ENCODE measurements at regions not wholly inside any gene's neighbourhood (a gene's known extent, or its start where the extent isn't known, plus 50 kb on each side); places are given as distances from the start of the nearest gene placed in this dataset.

DNA sequence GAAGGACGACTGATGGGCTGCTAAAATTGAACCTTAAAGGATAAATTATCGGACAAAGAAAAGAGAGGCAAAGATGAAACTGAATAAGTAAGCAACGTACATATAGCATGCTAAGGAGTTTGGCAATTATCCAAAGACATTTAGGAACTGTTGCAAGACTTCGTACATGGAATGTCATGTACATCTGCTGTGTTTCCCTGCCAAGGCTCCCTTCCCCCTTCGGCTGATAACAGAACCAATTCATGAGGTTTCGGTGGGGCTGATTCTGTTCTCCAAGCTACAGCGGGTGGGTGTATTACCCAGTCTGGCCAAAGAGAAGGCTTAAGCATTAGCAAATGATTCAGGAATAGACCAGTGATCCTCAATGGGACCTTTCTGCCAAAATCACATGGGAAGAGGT, 190.9 kb upstream of the FREM1 start:
- no peaks in the 10 kb centered on the region for H4K20me1 ChIP-seq (ENCODE audit: control insufficient read depth, extremely low read depth, insufficient read depth, low read length)
- H3K9ac ChIP-seq (ENCODE audit: control insufficient read depth, extremely low read depth, insufficient read depth, low read length), result no peak overlapping the region
- H3K4me2 ChIP-seq (ENCODE audit: control insufficient read depth, extremely low read depth, insufficient read depth, low read depth, low read length), result no peak overlapping the region
- no peak overlapping the region for H2AFZ ChIP-seq (ENCODE audit: control insufficient read depth, low read length)
- FAIRE-seq (no peak), DNase-seq (ENCODE audit: low read depth, low spot score) (no peak)
- no peak overlapping the region for H3K4me3 ChIP-seq (ENCODE audit: control insufficient read depth in 2 of 3, extremely low read depth in 1 of 3, insufficient read depth in 2 of 3, low read depth in 1 of 3, low read length in 3 of 3)
- no peaks in the 10 kb centered on the region for H3K36me3 ChIP-seq (ENCODE audit: control insufficient read depth in 2 of 2, extremely low read depth in 1 of 2, insufficient read depth in 2 of 2, low read length in 2 of 2)
- no peak overlapping the region for H3K27ac ChIP-seq (ENCODE audit: control insufficient read depth, insufficient read depth, low read length)
- no peaks in the 10 kb centered on the region for H3K9me1 ChIP-seq (ENCODE audit: control insufficient read depth, extremely low read depth, insufficient read depth, low read length)
- H3K27me3 ChIP-seq (ENCODE audit: control insufficient read depth, extremely low read depth, insufficient read depth, low read length), result no peaks in the 10 kb centered on the region
- no peak for TF ChIP-seq EZH2 (IDR thresholded peaks at IDR 0.05; ENCODE audit: low read length)
- TF ChIP-seq, protein P1, sequence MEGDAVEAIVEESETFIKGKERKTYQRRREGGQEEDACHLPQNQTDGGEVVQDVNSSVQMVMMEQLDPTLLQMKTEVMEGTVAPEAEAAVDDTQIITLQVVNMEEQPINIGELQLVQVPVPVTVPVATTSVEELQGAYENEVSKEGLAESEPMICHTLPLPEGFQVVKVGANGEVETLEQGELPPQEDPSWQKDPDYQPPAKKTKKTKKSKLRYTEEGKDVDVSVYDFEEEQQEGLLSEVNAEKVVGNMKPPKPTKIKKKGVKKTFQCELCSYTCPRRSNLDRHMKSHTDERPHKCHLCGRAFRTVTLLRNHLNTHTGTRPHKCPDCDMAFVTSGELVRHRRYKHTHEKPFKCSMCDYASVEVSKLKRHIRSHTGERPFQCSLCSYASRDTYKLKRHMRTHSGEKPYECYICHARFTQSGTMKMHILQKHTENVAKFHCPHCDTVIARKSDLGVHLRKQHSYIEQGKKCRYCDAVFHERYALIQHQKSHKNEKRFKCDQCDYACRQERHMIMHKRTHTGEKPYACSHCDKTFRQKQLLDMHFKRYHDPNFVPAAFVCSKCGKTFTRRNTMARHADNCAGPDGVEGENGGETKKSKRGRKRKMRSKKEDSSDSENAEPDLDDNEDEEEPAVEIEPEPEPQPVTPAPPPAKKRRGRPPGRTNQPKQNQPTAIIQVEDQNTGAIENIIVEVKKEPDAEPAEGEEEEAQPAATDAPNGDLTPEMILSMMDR (optimal IDR thresholded peaks at IDR 0.05 in 1 of 3, IDR thresholded peaks at IDR 0.05 in 1 of 3, conservative IDR thresholded peaks at IDR 0.05 in 1 of 3; ENCODE audit: extremely low read depth in 1 of 3, insufficient read depth in 2 of 3, low read length in 3 of 3), result no peak
- dilution Hi-C loops (cut with MboI; ENCODE audit: extremely low pct_ligation_motif_present, low sequenced_read_pairs), result no loop called here
- no peaks in the 10 kb centered on the region for H3K4me1 ChIP-seq (ENCODE audit: control insufficient read depth, extremely low read depth, insufficient read depth, low read length)
- H3K9me3 ChIP-seq (ENCODE audit: control insufficient read depth, low read depth, low read length), result no peaks in the 10 kb centered on the region
- H3K79me2 ChIP-seq (ENCODE audit: control insufficient read depth, insufficient read depth, low read length), result no peaks in the 10 kb centered on the region

DNA sequence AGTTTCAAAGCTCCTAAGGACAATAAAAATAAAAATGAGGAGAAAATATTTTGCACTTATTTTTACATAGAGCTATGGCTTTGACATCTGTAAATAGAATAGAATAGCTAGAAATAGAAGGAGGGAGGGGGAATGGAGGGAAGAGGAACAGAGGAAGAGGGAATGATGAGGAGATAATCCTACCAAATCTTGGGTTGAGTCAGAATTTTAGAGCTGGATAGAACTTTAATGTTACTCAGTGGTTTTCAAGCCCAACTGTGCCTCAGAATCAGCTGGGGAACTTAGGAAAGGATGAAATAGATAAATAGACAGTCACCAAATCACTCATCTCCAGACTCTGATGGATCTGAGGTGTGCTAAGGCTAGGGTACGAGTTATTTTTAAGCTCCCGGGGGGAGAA, 190.3 kb upstream of the FREM1 start:
- Histone ChIP-seq H3K9me1 (ENCODE audit: control insufficient read depth, extremely low read depth, insufficient read depth, low read length) (no peaks in the 10 kb centered on the region), H3K36me3 (ENCODE audit: control insufficient read depth in 2 of 2, extremely low read depth in 1 of 2, insufficient read depth in 2 of 2, low read length in 2 of 2) (no peaks in the 10 kb centered on the region), H2AFZ (ENCODE audit: control insufficient read depth, low read length) (no peak overlapping the region), H3K27me3 (ENCODE audit: control insufficient read depth, extremely low read depth, insufficient read depth, low read length) (no peaks in the 10 kb centered on the region), H3K4me2 (ENCODE audit: control insufficient read depth, extremely low read depth, insufficient read depth, low read depth, low read length) (no peak overlapping the region), H3K27ac (ENCODE audit: control insufficient read depth, insufficient read depth, low read length) (no peak overlapping the region), H3K9ac (ENCODE audit: control insufficient read depth, extremely low read depth, insufficient read depth, low read length) (no peak overlapping the region), H3K9me3 (ENCODE audit: control insufficient read depth, low read depth, low read length) (no peaks in the 10 kb centered on the region), H4K20me1 (ENCODE audit: control insufficient read depth, extremely low read depth, insufficient read depth, low read length) (no peaks in the 10 kb centered on the region), H3K4me3 (ENCODE audit: control insufficient read depth in 2 of 3, extremely low read depth in 1 of 3, insufficient read depth in 2 of 3, low read depth in 1 of 3, low read length in 3 of 3) (no peak overlapping the region), H3K4me1 (ENCODE audit: control insufficient read depth, extremely low read depth, insufficient read depth, low read length) (no peaks in the 10 kb centered on the region), H3K79me2 (ENCODE audit: control insufficient read depth, insufficient read depth, low read length) (no peaks in the 10 kb centered on the region)
- dilution Hi-C loops (cut with MboI; ENCODE audit: extremely low pct_ligation_motif_present, low sequenced_read_pairs), result no loop called here
- no peak for DNase-seq (ENCODE audit: low read depth, low spot score)
- FAIRE-seq, result no peak
- TF ChIP-seq, protein P1 (optimal IDR thresholded peaks at IDR 0.05 in 1 of 3, IDR thresholded peaks at IDR 0.05 in 1 of 3, conservative IDR thresholded peaks at IDR 0.05 in 1 of 3; ENCODE audit: extremely low read depth in 1 of 3, insufficient read depth in 2 of 3, low read length in 3 of 3), result no peak
- no peak for TF ChIP-seq EZH2 (IDR thresholded peaks at IDR 0.05; ENCODE audit: low read length)
